ENCODE measurements at regions not wholly inside any gene's neighbourhood (a gene's known extent, or its start where the extent isn't known, plus 50 kb on each side); places are given as distances from the start of the nearest gene placed in this dataset.
A peak's percentile ranks its signal among the peaks of the same experiment; 100 is the strongest.
"Not testable (repeated sequence)": the region's sequence is repeated elsewhere in the genome, so short reads cannot be mapped to it uniquely, and the experiment has no call there.

- FAIRE-seq, result no peak
- no peaks in the 10 kb centered on the region for H3K36me3 ChIP-seq (ENCODE audit: control insufficient read depth in 3 of 3, insufficient read depth in 2 of 3, low read depth in 1 of 3, low read length in 3 of 3)
- H3K4me1 ChIP-seq (ENCODE audit: control insufficient read depth in 3 of 3, insufficient read depth in 2 of 3, low read depth in 1 of 3, low read length in 2 of 3), result no peaks in the 10 kb centered on the region
- DNase-seq, result peak in 1 of 2 donors; percentile 40
- 77 to 89% (median 86%) methylated on average over 6 of the region's 6 CpGs for WGBS, 3 donors
- H3K4me3 ChIP-seq (ENCODE audit: low read depth in 1 of 3, low read length in 3 of 3), result no peak overlapping the region
- no peaks in the 10 kb centered on the region for H3K27me3 ChIP-seq (ENCODE audit: control insufficient read depth in 3 of 3, insufficient read depth in 3 of 3, low read length in 3 of 3)
- H3K9me3 ChIP-seq (ENCODE audit: control insufficient read depth in 2 of 2, insufficient read depth in 1 of 2, low read depth in 1 of 2, low read length in 1 of 2), result no peaks in the 10 kb centered on the region
- peak overlapping the region in 1 of 3 donors; percentile 44 for H3K27ac ChIP-seq (ENCODE audit: low read depth in 1 of 3, low read length in 2 of 3)
Observed at GRCh38 chrX:117641913-117642656, 474.5 kb downstream of the KLHL13 start.

DNA sequence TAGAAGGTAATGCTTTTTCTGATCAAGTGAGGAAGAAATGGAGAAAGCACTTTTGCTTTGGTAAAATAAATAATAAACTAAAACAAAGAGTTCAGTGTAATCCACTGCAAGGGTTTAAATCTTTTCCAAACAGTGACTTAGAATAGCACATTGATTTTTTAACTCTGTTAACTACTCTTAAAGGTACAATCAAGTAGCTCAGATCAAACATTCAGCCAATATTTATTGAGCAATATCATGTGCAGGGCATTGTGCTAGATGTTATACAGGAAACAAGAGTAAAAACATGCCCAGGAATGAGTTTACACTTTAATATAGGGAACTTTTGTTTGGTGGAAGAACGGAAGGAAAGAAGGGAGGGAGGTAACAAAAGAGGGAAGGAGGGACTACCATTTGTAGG is 479.8 kb downstream of the KLHL13 start:
- H3K36me3 ChIP-seq (ENCODE audit: control insufficient read depth in 3 of 3, insufficient read depth in 2 of 3, low read depth in 1 of 3, low read length in 3 of 3), result no peaks in the 10 kb centered on the region
- no peak overlapping the region for H3K27ac ChIP-seq (ENCODE audit: low read depth in 1 of 3, low read length in 2 of 3)
- no peaks in the 10 kb centered on the region for H3K4me1 ChIP-seq (ENCODE audit: control insufficient read depth in 3 of 3, insufficient read depth in 2 of 3, low read depth in 1 of 3, low read length in 2 of 3)
- DNase-seq (no peak), FAIRE-seq (no peak)
- WGBS, 3 donors, result 17 to 67% (median 29%) methylated on average over 1 of the region's 1 CpG
- H3K27me3 ChIP-seq (ENCODE audit: control insufficient read depth in 3 of 3, insufficient read depth in 3 of 3, low read length in 3 of 3), result no peaks in the 10 kb centered on the region
- no peaks in the 10 kb centered on the region for H3K9me3 ChIP-seq (ENCODE audit: control insufficient read depth in 2 of 2, insufficient read depth in 1 of 2, low read depth in 1 of 2, low read length in 1 of 2)
- H3K4me3 ChIP-seq (ENCODE audit: low read depth in 1 of 3, low read length in 3 of 3), result no peak overlapping the region

- Histone ChIP-seq H3K4me1 (ENCODE audit: control insufficient read depth in 3 of 3, insufficient read depth in 2 of 3, low read depth in 1 of 3, low read length in 2 of 3) (no peaks in the 10 kb centered on the region), H3K27ac (ENCODE audit: low read depth in 1 of 3, low read length in 2 of 3) (no peak overlapping the region), H3K4me3 (ENCODE audit: low read depth in 1 of 3, low read length in 3 of 3) (no peak overlapping the region), H3K27me3 (ENCODE audit: control insufficient read depth in 3 of 3, insufficient read depth in 3 of 3, low read length in 3 of 3) (peaks cover 0 to 2% (median 0%) of the 10 kb centered on the region in 3 donors), H3K36me3 (ENCODE audit: control insufficient read depth in 3 of 3, insufficient read depth in 2 of 3, low read depth in 1 of 3, low read length in 3 of 3) (no peaks in the 10 kb centered on the region), H3K9me3 (ENCODE audit: control insufficient read depth in 2 of 2, insufficient read depth in 1 of 2, low read depth in 1 of 2, low read length in 1 of 2) (no peaks in the 10 kb centered on the region)
- no peak for FAIRE-seq
- no peak for DNase-seq
- WGBS, 3 donors, result 64 to 90% (median 75%) methylated on average over 1 of the region's 1 CpG
Observed at GRCh38 chrX:117633277-117633676, 483.3 kb downstream of the KLHL13 start.

DNA sequence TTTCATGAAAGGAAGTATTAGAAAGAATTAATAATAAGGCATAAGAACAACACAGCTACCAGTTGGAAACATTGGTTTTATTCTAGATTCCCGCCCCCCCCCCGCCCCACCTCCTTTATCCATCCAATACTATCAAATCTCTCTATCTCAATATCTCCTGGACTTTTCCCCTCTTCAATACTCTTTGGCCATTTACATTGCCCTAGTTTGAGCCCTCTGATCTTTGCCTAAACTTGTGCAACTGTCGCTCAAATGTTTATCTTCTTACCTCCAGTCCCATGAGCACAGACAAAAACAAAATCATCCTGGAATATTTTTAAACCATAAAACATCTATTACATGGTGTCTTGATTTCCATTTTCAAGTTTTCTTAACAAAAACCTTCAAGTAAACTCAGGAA is 488.2 kb downstream of the KLHL13 start:
- Histone ChIP-seq H3K27ac (ENCODE audit: low read depth in 1 of 3, low read length in 2 of 3) (no peak overlapping the region), H3K9me3 (ENCODE audit: control insufficient read depth in 2 of 2, insufficient read depth in 1 of 2, low read depth in 1 of 2, low read length in 1 of 2) (no peaks in the 10 kb centered on the region), H3K4me3 (ENCODE audit: low read depth in 1 of 3, low read length in 3 of 3) (no peak overlapping the region), H3K27me3 (ENCODE audit: control insufficient read depth in 3 of 3, insufficient read depth in 3 of 3, low read length in 3 of 3) (peaks cover 0 to 2% (median 0%) of the 10 kb centered on the region in 3 donors), H3K36me3 (ENCODE audit: control insufficient read depth in 3 of 3, insufficient read depth in 2 of 3, low read depth in 1 of 3, low read length in 3 of 3) (no peaks in the 10 kb centered on the region), H3K4me1 (ENCODE audit: control insufficient read depth in 3 of 3, insufficient read depth in 2 of 3, low read depth in 1 of 3, low read length in 2 of 3) (no peaks in the 10 kb centered on the region)
- no peak for FAIRE-seq
- no peak for DNase-seq
- 59 to 79% (median 75%) methylated on average over 3 of the region's 3 CpGs for WGBS, 3 donors

- no peaks in the 10 kb centered on the region for H3K4me1 ChIP-seq (ENCODE audit: control insufficient read depth in 3 of 3, insufficient read depth in 2 of 3, low read depth in 1 of 3, low read length in 2 of 3)
- no peaks in the 10 kb centered on the region for H3K27me3 ChIP-seq (ENCODE audit: control insufficient read depth in 3 of 3, insufficient read depth in 3 of 3, low read length in 3 of 3)
- FAIRE-seq, result no peak
- peak; percentile 16 to 43 for DNase-seq
- H3K36me3 ChIP-seq (ENCODE audit: control insufficient read depth in 3 of 3, insufficient read depth in 2 of 3, low read depth in 1 of 3, low read length in 3 of 3), result no peaks in the 10 kb centered on the region
- peak overlapping the region in 1 of 3 donors; percentile 53 for H3K27ac ChIP-seq (ENCODE audit: low read depth in 1 of 3, low read length in 2 of 3)
- H3K4me3 ChIP-seq (ENCODE audit: low read depth in 1 of 3, low read length in 3 of 3), result no peak overlapping the region
- H3K9me3 ChIP-seq (ENCODE audit: control insufficient read depth in 2 of 2, insufficient read depth in 1 of 2, low read depth in 1 of 2, low read length in 1 of 2), result no peaks in the 10 kb centered on the region
- WGBS, 3 donors, result 31 to 61% (median 47%) methylated on average over 3 of the region's 3 CpGs
Observed at GRCh38 chrX:117610806-117611205, 505.8 kb downstream of the KLHL13 start.

GRCh38 chrX:117610049-117610448 is 506.6 kb downstream of the KLHL13 start:
- 68 to 96% (median 80%) methylated on average over 3 of the region's 3 CpGs for WGBS, 3 donors
- Histone ChIP-seq H3K27ac (ENCODE audit: low read depth in 1 of 3, low read length in 2 of 3) (peak overlapping the region in 1 of 3 donors; percentile 53), H3K9me3 (ENCODE audit: control insufficient read depth in 2 of 2, insufficient read depth in 1 of 2, low read depth in 1 of 2, low read length in 1 of 2) (peaks cover 0 to 6% of the 10 kb centered on the region in 2 donors), H3K4me3 (ENCODE audit: low read depth in 1 of 3, low read length in 3 of 3) (no peak overlapping the region), H3K4me1 (ENCODE audit: control insufficient read depth in 3 of 3, insufficient read depth in 2 of 3, low read depth in 1 of 3, low read length in 2 of 3) (no peaks in the 10 kb centered on the region), H3K36me3 (ENCODE audit: control insufficient read depth in 3 of 3, insufficient read depth in 2 of 3, low read depth in 1 of 3, low read length in 3 of 3) (no peaks in the 10 kb centered on the region), H3K27me3 (ENCODE audit: control insufficient read depth in 3 of 3, insufficient read depth in 3 of 3, low read length in 3 of 3) (no peaks in the 10 kb centered on the region)
- FAIRE-seq (no peak), DNase-seq (no peak)

DNA sequence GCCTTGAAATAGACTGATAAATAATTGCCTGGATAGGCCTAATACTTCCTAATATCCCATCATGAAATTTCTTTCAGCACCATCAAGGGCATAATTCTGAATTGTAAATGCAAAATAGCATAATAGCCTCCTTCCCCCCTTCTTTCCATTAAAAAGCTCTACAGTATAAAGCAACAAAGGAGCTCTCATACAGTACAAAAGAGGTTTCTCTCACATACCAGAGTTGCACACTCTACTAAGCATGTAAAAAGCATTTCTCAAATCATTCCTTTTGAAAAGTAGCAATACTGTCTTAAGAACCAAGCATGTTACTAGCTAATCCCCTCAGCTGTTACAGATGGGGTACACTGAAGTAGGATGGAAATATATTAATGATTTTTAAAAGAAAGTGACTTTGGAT is 509.0 kb downstream of the KLHL13 start:
- H3K4me3 ChIP-seq (ENCODE audit: low read depth in 1 of 3, low read length in 3 of 3), result no peak overlapping the region
- no peaks in the 10 kb centered on the region for H3K4me1 ChIP-seq (ENCODE audit: control insufficient read depth in 3 of 3, insufficient read depth in 2 of 3, low read depth in 1 of 3, low read length in 2 of 3)
- FAIRE-seq (no peak), DNase-seq (no peak)
- H3K36me3 ChIP-seq (ENCODE audit: control insufficient read depth in 3 of 3, insufficient read depth in 2 of 3, low read depth in 1 of 3, low read length in 3 of 3), result no peaks in the 10 kb centered on the region
- H3K27me3 ChIP-seq (ENCODE audit: control insufficient read depth in 3 of 3, insufficient read depth in 3 of 3, low read length in 3 of 3), result no peaks in the 10 kb centered on the region
- no peak overlapping the region for H3K27ac ChIP-seq (ENCODE audit: low read depth in 1 of 3, low read length in 2 of 3)
- H3K9me3 ChIP-seq (ENCODE audit: control insufficient read depth in 2 of 2, insufficient read depth in 1 of 2, low read depth in 1 of 2, low read length in 1 of 2), result peaks cover 0 to 7% of the 10 kb centered on the region in 2 donors

DNA sequence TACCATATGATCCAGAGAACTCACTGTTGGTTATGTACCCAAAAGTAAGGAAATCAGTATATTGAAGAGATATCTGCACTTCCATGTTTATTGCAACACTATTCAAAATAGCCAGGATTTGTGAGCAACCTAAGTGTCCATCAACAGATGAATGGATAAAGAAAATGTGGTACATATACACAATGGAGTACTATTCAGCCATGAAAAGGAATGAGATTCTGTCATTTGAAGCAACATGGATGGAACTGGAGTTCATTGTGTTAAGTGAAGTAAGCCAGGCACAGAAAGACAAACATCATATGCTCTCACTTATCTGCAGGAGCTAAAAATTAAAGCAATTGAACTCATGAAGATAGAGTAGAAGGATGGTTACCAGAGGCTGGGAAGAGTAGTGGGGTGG is 510.5 kb downstream of the KLHL13 start:
- not testable (repeated sequence) for FAIRE-seq; H3K27ac ChIP-seq (ENCODE audit: low read depth in 1 of 3, low read length in 2 of 3); H3K4me1 ChIP-seq (ENCODE audit: control insufficient read depth in 3 of 3, insufficient read depth in 2 of 3, low read depth in 1 of 3, low read length in 2 of 3); H3K9me3 ChIP-seq (ENCODE audit: control insufficient read depth in 2 of 2, insufficient read depth in 1 of 2, low read depth in 1 of 2, low read length in 1 of 2); H3K36me3 ChIP-seq (ENCODE audit: control insufficient read depth in 3 of 3, insufficient read depth in 2 of 3, low read depth in 1 of 3, low read length in 3 of 3); DNase-seq; H3K4me3 ChIP-seq (ENCODE audit: low read depth in 1 of 3, low read length in 3 of 3); H3K27me3 ChIP-seq (ENCODE audit: control insufficient read depth in 3 of 3, insufficient read depth in 3 of 3, low read length in 3 of 3)

- Histone ChIP-seq H3K27me3 (ENCODE audit: control insufficient read depth in 3 of 3, insufficient read depth in 3 of 3, low read length in 3 of 3) (no peaks in the 10 kb centered on the region), H3K9me3 (ENCODE audit: control insufficient read depth in 2 of 2, insufficient read depth in 1 of 2, low read depth in 1 of 2, low read length in 1 of 2) (no peaks in the 10 kb centered on the region), H3K27ac (ENCODE audit: low read depth in 1 of 3, low read length in 2 of 3) (no peak overlapping the region), H3K4me1 (ENCODE audit: control insufficient read depth in 3 of 3, insufficient read depth in 2 of 3, low read depth in 1 of 3, low read length in 2 of 3) (no peaks in the 10 kb centered on the region), H3K36me3 (ENCODE audit: control insufficient read depth in 3 of 3, insufficient read depth in 2 of 3, low read depth in 1 of 3, low read length in 3 of 3) (no peaks in the 10 kb centered on the region), H3K4me3 (ENCODE audit: low read depth in 1 of 3, low read length in 3 of 3) (no peak overlapping the region)
- no peak for FAIRE-seq
- no peak for DNase-seq
Observed at GRCh38 chrX:117570160-117570559, 546.5 kb downstream of the KLHL13 start.

Data from small intestine (tissue), 7 donors.